HG03045 (cell line): ENCODE measurements at regions not wholly inside any gene's neighbourhood (a gene's known extent, or its start where the extent isn't known, plus 50 kb on each side); places are given as distances from the start of the nearest gene placed in this dataset.

ENCODE experiments used
- ATAC-seq: cut with Tn5 transposase; IDR thresholded peaks from one replicate; pipeline ENCODE4 v1.9.1; 2021; ENCODE audit warnings: mild to moderate bottlenecking, moderate library complexity; ENCODE audit not compliant: unreplicated experiment

DNA sequence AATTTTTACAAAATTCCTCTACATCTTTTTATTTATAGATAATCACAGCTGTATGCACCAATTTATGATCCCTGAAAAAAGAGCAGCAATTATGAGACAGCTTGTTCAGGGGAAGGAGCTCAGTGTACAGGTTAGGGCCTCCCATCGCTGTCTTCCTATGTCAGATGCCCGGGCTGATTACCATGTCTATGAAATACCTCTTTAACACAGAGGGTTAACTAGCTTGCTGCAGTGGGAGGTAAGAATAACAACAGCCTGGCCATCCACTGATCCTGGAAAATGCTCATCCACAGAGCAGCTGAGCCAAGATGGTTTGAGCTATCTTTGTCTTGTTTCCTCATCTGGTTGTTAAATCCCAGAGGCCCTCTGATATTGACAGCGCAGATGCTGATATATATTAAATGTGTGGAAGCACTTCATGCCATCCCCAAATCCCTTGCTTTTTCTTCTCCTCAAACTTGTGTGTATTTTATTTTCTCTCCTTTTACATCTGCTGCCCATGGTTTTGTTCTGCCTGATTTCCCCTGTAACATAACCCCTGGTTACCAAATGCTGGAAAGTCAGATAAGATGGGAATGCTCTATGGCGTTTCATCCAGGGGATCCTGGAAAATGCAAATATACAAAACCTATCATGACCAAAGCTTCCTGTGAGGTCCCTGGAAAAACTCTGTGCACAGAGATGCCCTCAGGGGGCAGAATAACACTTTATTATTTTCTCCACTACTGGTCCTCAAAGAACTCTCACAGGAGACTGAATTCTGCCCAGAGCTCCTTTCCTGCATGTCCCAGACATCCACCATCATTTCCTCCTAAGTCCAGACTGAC is 85.8 kb upstream of the PUDP start:
- no peak for ATAC-seq

DNA sequence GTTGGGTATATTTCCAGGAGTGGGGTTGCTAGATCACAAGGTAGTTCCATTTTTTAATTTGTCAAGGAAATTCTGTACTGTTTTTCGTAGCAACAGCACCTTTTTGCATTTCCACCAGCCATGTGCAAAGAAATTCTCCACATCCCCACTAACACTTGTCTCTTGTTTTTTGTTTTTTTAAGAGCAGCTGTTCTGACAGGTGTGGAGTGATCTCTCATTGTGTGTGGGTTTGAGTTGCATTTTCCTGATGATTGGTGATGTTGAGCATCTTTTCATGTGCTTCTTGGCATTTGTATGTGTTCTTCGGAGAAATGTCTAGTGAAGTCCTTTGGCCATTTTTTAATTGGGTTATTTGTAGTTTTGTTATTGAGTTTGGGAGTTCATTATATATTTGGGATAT is 80.3 kb upstream of the PUDP start:
- ATAC-seq = no peak

GRCh38 chrX:7225338-7225737 is 77.4 kb upstream of the PUDP start:
- no peak for ATAC-seq

DNA sequence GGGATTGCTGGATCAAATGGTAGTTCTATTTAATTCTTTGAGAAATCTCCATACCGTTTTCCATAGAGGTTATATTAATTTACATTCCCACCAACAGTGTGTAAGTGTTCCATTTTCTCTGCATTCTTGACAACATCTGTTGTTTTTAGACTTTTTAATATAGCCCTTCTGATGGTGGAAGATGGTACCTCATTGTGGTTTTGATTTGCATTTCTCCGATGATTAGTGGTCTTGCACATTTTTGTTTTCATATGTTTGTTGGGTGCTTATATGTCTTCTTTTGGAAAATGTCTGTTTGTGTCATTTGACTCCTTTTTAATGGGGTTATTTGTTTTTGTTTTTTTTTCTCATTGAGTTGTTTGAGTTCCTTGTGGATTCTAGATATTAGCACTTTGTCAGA is 75.3 kb upstream of the PUDP start:
- ATAC-seq = no peak

- ATAC-seq = no peak
Measured at GRCh38 chrX:7220121-7220520, 72.2 kb upstream of the PUDP start.

DNA sequence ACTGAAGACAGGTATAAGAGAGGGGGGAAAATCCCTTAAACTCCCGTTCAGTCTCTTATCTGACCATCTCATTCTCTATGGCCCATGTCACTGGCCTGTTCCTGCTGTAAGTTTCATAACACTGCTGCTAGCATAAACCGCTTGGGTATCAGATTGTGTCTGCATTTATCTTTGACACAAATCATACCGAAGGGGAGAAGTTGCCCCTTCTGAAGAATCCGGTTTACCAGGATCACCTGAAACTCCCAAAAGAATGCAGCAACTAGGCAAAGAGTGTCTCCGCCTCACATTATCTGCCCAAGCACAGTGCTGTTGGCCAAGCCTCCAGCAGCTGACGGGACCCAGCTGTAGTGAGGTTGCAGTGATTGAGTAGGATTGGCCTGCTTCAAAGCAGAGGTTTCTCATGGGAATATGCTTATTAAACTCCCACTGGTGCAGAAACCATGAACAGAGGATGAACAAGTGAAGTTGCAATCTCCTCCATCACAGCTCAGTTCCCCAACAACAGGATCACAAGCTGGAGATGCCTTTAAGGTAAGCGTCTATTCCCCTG is 71.3 kb upstream of the PUDP start:
- ATAC-seq = peak; percentile 56

GRCh38 chrX:7218321-7219152 is 70.6 kb upstream of the PUDP start:
- ATAC-seq = no peak

DNA sequence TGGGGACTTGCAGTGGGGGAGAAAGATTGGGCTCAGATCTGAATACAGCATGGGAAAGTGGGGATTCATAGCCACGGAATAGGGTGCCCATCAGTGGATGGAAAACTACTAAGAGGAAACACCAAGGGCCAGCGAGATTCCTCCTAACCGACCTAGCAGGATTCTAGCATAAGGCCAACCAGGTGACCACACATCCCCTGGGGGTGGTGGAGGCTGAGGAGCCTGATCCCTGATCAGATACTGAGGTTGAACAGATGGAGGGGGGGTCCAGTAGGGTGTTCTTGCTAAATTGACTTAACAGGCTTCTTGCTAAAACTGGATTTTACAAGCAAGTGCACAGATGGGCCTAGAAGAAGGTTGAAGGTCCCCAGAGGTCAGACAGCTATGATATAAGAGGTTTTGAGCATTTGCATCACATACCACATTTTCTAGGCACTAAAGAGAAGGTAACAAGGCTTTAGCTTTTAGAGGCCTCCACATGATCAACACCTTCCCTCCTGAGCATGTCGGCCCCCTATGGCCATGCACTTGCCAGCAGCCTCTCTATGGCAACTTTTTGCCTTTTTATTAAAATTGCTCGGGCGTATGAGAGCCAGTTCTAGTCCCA is 69.1 kb upstream of the PUDP start:
- no peak for ATAC-seq

GRCh38 chrX:7215842-7216241 is 67.9 kb upstream of the PUDP start:
- no peak for ATAC-seq

GRCh38 chrX:7214251-7214650 is 66.3 kb upstream of the PUDP start:
- ATAC-seq = no peak

DNA sequence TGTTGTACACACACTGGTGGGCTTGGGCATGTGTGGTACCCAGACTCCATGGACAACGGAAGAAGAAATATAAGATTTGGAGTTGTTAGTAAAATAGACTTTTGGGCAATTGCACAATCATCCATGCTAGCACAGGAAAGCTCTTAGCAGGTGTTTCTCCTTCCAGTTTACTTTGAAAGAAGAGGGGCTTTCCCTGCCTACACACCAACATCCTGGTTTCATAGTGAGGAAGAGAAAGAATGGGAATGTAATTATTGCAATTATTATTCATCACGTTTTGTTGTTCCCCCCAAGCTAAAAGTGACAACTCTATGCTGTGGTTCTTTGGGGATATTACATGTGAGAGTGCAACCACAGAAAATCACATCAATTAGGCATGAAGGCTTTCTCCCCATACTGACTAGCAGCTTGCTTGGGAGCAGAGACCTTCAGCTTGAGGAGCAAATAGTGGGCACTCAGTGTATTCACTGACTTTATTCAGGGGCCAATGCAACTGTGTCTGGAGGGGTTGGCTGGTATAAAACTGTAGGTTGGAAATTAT is 57.2 kb upstream of the PUDP start:
- no peak for ATAC-seq

DNA sequence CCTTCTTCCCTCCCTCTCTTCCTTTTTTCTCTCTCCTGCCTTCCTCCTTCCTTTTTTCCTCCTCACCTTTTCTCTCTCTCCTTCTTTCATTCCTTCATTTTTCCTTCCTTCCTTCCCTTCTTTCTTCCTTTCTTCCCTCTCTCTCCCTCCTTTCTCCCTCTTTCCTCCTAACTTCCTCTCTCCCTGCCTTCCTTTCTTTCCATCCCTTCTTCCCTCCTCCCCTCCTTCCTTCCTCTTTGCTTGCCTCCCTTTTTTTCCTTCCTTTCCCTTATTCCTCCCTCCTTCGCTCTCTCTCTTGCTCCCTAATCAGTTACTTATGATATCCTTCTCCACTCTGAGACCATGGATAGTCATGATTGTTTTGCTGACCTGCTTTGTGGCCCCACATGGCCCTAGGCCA is 56.7 kb upstream of the PUDP start:
- no peak for ATAC-seq

DNA sequence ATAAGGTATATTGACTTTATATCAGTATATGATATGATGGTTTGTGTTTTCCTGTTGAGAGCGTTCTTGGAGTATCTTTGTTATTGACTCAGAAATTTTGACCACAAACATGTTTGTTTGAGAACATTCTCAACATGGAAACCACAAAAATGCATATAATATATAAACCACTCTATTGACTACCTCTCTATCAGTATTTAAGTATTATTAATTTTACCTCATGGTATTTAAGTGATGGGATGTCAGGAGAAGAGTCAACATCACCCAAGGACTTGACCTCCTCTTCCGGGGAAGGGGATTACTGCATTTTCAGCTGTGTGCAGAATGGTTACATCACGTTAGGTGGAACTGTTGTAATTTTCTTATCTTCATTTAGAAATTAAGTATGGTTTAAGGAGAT is 54.3 kb upstream of the PUDP start:
- ATAC-seq = no peak

DNA sequence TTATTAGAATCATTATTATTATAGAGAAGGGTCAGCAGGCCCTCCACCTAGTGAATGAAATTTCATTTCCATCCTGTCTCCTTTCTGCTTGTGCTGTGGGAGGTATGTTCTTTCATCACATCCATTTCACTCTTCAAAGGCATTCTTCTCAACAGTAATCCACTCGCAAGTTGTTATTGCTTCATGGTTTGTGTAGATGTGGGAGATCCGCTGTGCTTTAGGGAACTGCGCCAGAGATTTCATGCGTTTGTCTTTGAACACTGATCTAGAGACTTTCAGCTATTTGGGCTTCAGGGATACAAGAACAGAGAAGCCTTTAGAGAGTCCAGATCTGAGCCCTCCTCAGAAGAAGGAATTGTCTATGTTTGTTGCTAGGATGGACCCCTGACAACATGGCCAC is 53.5 kb upstream of the PUDP start:
- ATAC-seq = no peak

- ATAC-seq = no peak
Measured at GRCh38 chrX:7198499-7198898, 50.5 kb upstream of the PUDP start.
